Stimulated activated CD4-positive, alpha-beta T cell treated with anti-CD3 and anti-CD28 coated beads, Interleukin-1b, Interleukin-23, amount 100 ng/mL, for 4 hours (primary cell): ENCODE measurements at regions not wholly inside any gene's neighbourhood (a gene's known extent, or its start where the extent isn't known, plus 50 kb on each side); places are given as distances from the start of the nearest gene placed in this dataset.

Experiments used
- DNase-seq, 2 donors: peaks; one replicate each; pipeline ENCODE4 v3.0.0-alpha.2; 2020; ENCODE audit warnings: low read depth in 2 of 2

DNA sequence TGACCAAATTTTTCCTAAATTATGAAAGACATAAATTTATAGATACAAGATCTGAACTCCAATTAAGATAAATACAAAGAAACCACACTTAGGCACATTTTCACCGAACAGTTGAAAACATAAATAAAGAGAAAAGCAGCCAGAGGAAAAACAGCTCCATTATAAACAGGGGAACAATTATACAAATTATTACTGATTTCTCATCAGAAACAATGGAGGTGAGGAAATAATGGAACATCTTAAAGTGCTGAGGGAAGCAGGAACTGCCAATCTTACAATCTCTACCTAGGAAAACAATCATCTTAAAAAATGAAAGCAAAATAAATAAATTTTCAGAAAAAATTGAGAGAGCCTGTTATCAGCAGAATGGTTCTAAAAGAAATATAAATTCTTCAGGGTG is 234.4 kb upstream of the PMFBP1 start:
- DNase-seq, result no peak

DNA sequence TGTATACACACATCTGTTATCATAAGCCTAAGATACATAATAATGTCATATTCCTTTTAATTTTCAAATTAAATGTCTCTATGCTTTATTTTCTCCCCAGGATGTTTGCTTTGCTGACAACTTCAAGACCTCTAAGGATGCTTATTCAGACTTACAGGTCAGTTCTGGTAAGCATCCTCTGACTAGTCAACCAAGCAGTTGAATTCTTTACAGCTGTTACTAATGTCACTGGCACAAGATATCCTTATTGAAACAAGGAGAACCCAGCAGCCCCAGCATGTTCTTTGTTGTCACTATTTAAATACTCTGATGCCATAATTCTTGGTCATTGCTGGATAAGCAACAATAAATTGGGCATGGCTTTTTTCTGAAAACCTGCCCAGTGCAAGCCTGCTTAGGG is 232.3 kb upstream of the PMFBP1 start:
- DNase-seq, result no peak

GRCh38 chr16:72401084-72401361 is 229.1 kb upstream of the PMFBP1 start:
- DNase-seq, result no peak

GRCh38 chr16:72400257-72401083 is 228.5 kb upstream of the PMFBP1 start:
- no peak for DNase-seq

GRCh38 chr16:72399811-72400210 is 227.9 kb upstream of the PMFBP1 start:
- no peak for DNase-seq

GRCh38 chr16:72397876-72398275 is 225.9 kb upstream of the PMFBP1 start:
- no peak for DNase-seq

DNA sequence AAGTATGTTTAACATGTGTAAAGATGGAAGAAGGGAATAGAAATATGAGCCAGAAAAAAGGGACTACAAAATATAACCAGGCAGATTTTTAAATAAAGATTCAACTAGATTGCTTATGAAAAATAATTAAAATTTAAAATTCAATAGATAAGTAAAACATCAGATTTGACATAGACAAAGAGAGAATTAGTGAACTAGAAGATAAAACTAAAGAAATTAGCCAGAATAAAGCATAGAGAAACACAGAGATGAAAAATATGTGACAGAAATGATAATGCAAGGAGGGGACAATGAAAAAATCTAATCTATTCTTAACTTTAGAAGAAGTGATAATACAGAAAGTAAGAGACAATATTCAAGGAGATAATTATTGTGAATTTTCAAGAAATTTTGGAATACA is 222.6 kb upstream of the PMFBP1 start:
- no peak for DNase-seq

DNA sequence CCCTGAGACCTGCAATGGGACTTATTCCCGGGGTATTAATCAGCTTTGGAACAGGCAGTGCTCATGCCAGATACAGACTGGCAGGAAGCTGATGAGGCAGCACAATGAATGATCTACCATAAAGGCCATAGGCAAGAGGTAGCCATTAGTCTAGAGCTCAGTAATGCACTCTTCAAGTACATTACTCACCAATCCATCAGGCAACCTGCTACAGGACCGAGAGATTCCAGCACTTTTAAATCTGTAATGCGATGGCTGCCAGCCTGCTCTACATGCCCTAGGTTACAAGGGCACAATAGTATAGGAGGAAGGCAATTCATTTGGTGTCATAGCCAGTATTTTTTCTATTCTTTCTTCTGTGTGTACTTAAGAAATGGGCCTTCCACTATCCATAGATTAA is 217.8 kb upstream of the PMFBP1 start:
- no peak for DNase-seq

GRCh38 chr16:72388007-72388406 is 216.1 kb upstream of the PMFBP1 start:
- no peak for DNase-seq

DNA sequence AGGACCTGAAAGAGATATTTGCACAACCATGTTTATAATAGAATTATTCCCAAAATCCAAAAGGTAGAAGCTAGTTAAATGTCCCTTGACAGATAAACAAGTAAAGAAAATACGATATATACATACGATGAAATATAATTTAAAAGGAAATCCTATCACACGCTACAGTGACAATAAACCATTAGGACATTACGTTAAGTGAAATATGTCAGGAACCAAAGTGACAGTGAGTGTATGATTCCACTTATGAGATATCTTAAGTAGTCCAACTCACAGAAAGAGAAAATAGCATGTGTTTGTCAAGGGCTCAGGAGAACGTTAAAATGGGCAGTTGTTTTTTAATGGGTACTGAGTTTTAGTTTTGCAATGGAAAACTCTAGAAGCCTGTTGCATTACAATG is 212.7 kb upstream of the PMFBP1 start:
- DNase-seq, result no peak

DNA sequence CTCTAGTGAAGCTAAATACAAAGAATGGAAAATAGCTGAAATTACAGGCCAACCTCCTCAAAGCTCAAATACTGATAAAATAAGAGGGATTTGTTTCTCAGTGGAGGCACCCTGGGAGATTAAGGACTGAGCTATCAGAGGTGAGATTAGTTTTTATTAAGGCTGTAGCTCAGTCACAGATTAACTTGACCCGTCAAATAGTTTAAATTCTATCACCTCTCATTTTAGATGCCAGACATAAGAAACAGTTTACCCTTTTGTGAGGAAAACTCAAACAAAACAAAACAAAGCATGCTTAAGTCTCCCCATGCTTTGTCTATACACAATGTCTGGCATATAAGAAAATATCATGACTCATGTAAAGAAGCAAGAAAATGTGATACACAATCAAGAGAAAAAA is 208.3 kb upstream of the PMFBP1 start:
- DNase-seq, result no peak

- no peak for DNase-seq
Measured at GRCh38 chr16:72373201-72373600, 201.2 kb upstream of the PMFBP1 start.

DNA sequence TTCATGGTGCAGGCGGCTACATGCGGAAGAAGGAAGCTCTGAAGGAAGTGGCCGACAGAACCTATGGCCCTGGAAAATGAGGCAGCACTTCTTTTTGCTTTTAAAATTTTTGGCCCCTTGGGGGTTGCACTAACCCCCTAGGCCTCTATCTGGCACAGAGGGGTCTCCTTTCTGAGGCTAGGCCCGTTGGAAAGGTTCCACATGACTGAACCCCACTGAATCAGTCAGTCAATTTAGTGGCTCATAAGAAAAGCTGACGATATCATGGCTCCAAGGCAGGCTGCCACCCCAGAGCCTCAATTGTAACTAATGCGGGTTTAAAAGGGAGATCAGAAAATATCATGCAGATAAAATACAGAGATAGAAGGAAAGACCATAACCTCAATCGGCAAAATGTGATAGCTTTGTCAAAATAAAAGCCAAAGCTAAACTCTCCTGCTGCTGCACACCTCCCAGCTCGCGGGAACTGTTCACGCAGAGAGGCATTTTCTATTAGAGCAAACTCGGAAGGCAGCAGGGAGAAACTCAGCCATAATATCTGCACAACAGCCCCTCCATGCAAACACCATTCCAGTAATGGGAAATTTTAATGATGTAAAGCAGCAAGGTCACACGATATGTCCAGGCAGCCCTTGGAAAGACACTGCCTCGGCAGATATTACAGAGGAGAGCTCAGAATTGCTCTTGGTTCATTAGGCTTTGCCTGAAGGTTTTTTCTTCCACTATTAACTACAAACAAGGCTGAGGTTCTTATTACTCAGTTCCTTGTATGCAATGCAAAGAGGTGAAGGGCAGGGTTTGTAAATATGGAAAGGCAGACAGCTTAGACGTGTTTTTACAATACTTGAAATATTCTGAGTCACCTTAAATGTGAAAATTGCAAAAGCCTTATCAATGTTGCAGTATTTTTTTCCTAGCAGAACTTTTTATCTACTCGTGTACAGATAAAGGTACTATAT is 200.4 kb upstream of the PMFBP1 start:
- DNase-seq, result no peak

GRCh38 chr16:72371307-72372086 is 199.5 kb upstream of the PMFBP1 start:
- DNase-seq, result no peak

DNA sequence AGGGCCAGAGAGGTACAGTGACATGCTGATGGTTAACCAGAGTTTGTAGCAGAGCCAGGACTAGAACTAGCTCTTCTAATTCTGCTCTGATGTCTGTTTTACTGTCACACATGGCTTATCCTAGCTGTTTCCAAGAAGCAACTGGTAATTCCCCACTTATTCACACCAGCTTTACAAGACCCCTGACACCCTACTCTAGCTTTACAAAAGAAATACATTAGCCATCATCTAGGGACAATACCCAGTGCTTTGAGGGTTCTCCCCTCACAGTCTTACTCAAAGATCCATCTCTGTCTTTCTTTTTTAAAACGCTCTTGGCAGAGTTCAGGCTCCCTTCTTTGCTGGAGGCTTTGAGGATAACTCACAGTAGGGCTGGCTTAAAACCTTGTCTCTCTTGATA is 197.3 kb upstream of the PMFBP1 start:
- no peak for DNase-seq

GRCh38 chr16:72367851-72368250 is 195.9 kb upstream of the PMFBP1 start:
- DNase-seq, result no peak

- DNase-seq, result no peak
Measured at GRCh38 chr16:72362973-72363372, 191.0 kb upstream of the PMFBP1 start.

- DNase-seq, result no peak
Measured at GRCh38 chr16:72362476-72362875, 190.5 kb upstream of the PMFBP1 start.

- DNase-seq, result no peak
Measured at GRCh38 chr16:72357910-72358309, 186.0 kb upstream of the PMFBP1 start.

DNA sequence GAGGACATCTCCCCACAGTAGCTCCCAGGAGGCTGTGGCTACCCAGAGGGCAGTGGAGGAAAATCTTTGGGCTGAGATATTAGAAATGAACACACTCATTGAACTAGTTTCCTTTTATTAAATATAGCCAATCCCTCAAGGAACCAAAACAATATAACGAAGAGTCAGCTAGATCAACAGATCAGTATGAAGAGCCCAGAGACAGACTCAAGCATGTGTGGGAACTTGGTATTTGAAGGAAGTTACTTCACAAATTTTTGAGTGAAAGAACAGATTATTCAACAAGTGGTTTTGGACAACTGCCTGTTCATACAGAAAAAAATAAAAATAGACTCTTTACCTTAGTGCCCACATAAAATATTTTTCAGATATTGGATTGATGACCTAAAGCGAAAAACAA is 183.6 kb upstream of the PMFBP1 start:
- DNase-seq, result no peak

GRCh38 chr16:72349719-72350118 is 177.8 kb upstream of the PMFBP1 start:
- DNase-seq, result no peak

DNA sequence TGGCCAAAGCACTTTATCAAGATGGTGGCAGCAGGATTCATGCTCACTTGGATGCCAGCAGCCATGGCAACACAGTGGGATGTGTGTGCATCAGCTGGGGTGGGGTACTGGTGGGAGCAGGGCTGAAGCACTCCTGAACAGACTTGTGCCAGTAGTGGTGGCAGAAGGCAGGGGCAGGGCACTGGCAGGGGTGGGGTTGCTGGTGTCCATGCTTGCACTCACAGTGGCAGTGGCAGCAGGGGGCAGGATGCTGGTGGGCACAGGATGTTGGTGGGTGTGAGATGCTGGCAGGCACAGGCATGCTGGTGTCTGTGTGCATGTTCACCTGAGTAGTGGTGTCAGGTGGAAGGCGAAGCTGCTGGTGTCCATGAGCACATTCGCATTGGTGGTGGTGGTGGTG is 161.0 kb upstream of the PMFBP1 start:
- DNase-seq, result no peak
